HepG2 (cell line): ENCODE measurements at regions not wholly inside any gene's neighbourhood (a gene's known extent, or its start where the extent isn't known, plus 50 kb on each side); places are given as distances from the start of the nearest gene placed in this dataset.
A peak's percentile ranks its signal among the peaks of the same experiment; 100 is the strongest.

ENCODE experiments used
- ATAC-seq: fragments of 200-7000 bp; cut with Tn5 transposase; 3 replicates; pipeline ENCODE4 v1.9.1; 2020; ENCODE audit warnings: mild to moderate bottlenecking, moderate library complexity
- BruUV-seq: library from RNA; stranded (reverse); fragments of 400-500 nt; replicated peaks from 2 replicates; lab custom pipeline; 2021; lab: Mats Ljungman, UMichigan
- CTCF ChIA-PET: fragments of 300-600 bp; formaldehyde crosslinking; extraction: SDS; loops from one replicate; lab custom pipeline; 2021; ENCODE audit warnings: low total read pairs, inconsistent platforms, low intra/inter-chr PET ratio; lab: Yijun Ruan, JAX
- POLR2A ChIA-PET: fragments of 350-600 bp; sonication (Branson Sonifier 250); formaldehyde crosslinking; loops from one replicate; lab custom pipeline; 2020; ENCODE audit warnings: antibody characterized with exemption, inconsistent platforms; lab: Yijun Ruan, JAX
- DNase-seq: peaks from one replicate; pipeline ENCODE4 v3.0.0-alpha.2; 2015; ENCODE audit warnings: low spot score
- FAIRE-seq: peaks from 3 replicates; lab custom pipeline; 2011; peaks lifted over from hg19 to GRCh38; lab: Jason Lieb, UNC
- H2AFZ ChIP-seq: one replicate; pipeline ENCODE4 v1.6.1; 2011; ENCODE audit warnings: low read length, inconsistent platforms
- H3K27ac ChIP-seq: fragments of 300-600 bp; 3 replicates; pipeline ENCODE4 v1.8.0; 2011; ENCODE audit warnings: mixed run types, mild to moderate bottlenecking, mixed read lengths, low read length, inconsistent platforms; ENCODE audit not compliant: insufficient read depth; ENCODE audit errors: extremely low read length
- H3K27me3 ChIP-seq, 2 experiments: fragments of 200-600 bp in 1 of 2; 2 replicates in 1 of 2; 3 replicates in 1 of 2; pipeline versions ENCODE4 v1.6.0 to v1.8.0; 2011; ENCODE audit warnings: low read length in 2 of 2, mild to moderate bottlenecking in 2 of 2, moderate library complexity in 2 of 2, inconsistent platforms in 1 of 2; ENCODE audit not compliant: insufficient read depth in 2 of 2, control insufficient read depth in 1 of 2
- H3K36me3 ChIP-seq, 2 experiments: fragments of 200-600 bp in 1 of 2; replicated peaks in 1 of 2; 2 replicates in 1 of 2; 3 replicates in 1 of 2; pipeline versions ENCODE4 v1.5.1 to v1.8.0; 2011; ENCODE audit warnings: low read length in 2 of 2, inconsistent platforms in 1 of 2; ENCODE audit not compliant: insufficient read depth in 2 of 2, control insufficient read depth in 1 of 2
- H3K4me1 ChIP-seq: 2 replicates; pipeline ENCODE4 v1.5.1; 2012; ENCODE audit warnings: low read length, inconsistent platforms; ENCODE audit not compliant: insufficient read depth
- H3K4me2 ChIP-seq: 2 replicates; pipeline ENCODE4 v1.6.0; 2011; ENCODE audit warnings: low read depth, low read length, inconsistent platforms
- H3K4me3 ChIP-seq, 3 experiments: fragments of 200-600 bp in 1 of 3; sonication (generic), shearing (Covaris generic) in 1 of 3; replicated peaks in 1 of 3; 2 replicates each; pipeline ENCODE4 v1.5.1; 2011 to 2016; ENCODE audit warnings: low read length in 3 of 3, inconsistent platforms in 2 of 3, low read depth in 2 of 3, mild to moderate bottlenecking in 2 of 3, control low read depth in 1 of 3, mixed read lengths in 1 of 3; ENCODE audit not compliant: insufficient read depth in 1 of 3
- H3K79me2 ChIP-seq: one replicate; pipeline ENCODE4 v1.6.1; 2011; ENCODE audit warnings: low read length, inconsistent platforms; ENCODE audit not compliant: insufficient read depth
- H3K9ac ChIP-seq: 2 replicates; pipeline ENCODE4 v1.6.0; 2011; ENCODE audit warnings: mild to moderate bottlenecking, low read depth, low read length, inconsistent platforms; ENCODE audit not compliant: insufficient read depth
- H3K9me3 ChIP-seq: 2 replicates; pipeline ENCODE4 v1.5.1; 2012; ENCODE audit warnings: mild to moderate bottlenecking, low read length
- H4K20me1 ChIP-seq: 2 replicates; pipeline ENCODE4 v1.6.0; 2011; ENCODE audit warnings: inconsistent platforms, mild to moderate bottlenecking, low read length, moderate library complexity; ENCODE audit not compliant: insufficient read depth
- ARNT ChIP-seq: fragments of 450-650 bp; IDR thresholded peaks from 2 replicates; pipeline ENCODE4 v1.6.1; 2017
- ESRRA ChIP-seq: sonication (generic); formaldehyde crosslinking; IDR thresholded peaks from 2 replicates; pipeline ENCODE4 v1.5.1; 2020; ENCODE audit warnings: mild to moderate bottlenecking, low read depth, missing genetic modification reagents
- FOXO1 ChIP-seq: sonication (generic); formaldehyde crosslinking; IDR thresholded peaks from 2 replicates; pipeline ENCODE4 v1.4.0; 2020; ENCODE audit warnings: missing genetic modification reagents
- KDM5A ChIP-seq: fragments of 200-600 bp; sonication (generic); IDR thresholded peaks from 2 replicates; pipeline ENCODE4 v1.7.0; 2018; ENCODE audit warnings: antibody characterized with exemption, mild to moderate bottlenecking, low read length, borderline replicate concordance
- MYC ChIP-seq: sonication (generic); formaldehyde crosslinking; IDR thresholded peaks from 2 replicates; pipeline ENCODE4 v1.9.0; 2021; ENCODE audit warnings: missing genetic modification reagents, borderline replicate concordance
- NFKBIZ ChIP-seq: IDR thresholded peaks from 2 replicates; pipeline ENCODE4 v1.6.1; 2018; ENCODE audit warnings: missing genetic modification reagents, missing compliant biosample characterization
- SP5 ChIP-seq: IDR thresholded peaks from 2 replicates; pipeline ENCODE4 v1.6.1; 2016; ENCODE audit warnings: low read depth, borderline replicate concordance
- TCF12 ChIP-seq, 2 experiments: fragments of 450-650 bp in 1 of 2; sonication (generic) in 1 of 2; formaldehyde crosslinking in 1 of 2; IDR thresholded peaks; 2 replicates each; pipeline versions ENCODE4 v1.6.1 to v1.8.0; 2017 to 2022; ENCODE audit warnings: antibody characterized with exemption in 1 of 2, mild to moderate bottlenecking in 1 of 2, missing genetic modification reagents in 1 of 2, moderate library complexity in 1 of 2
- ZFP1 ChIP-seq: IDR thresholded peaks from 2 replicates; pipeline ENCODE4 v1.6.1; 2016
- ZNF225 ChIP-seq: sonication (generic); formaldehyde crosslinking; IDR thresholded peaks from 2 replicates; pipeline ENCODE4 v1.4.0; 2020; ENCODE audit warnings: mild to moderate bottlenecking, missing genetic modification reagents
- ZNF557 ChIP-seq: sonication (generic); formaldehyde crosslinking; IDR thresholded peaks from 2 replicates; pipeline ENCODE4 v1.4.0; 2020; ENCODE audit warnings: missing genetic modification reagents
- ZNF883 ChIP-seq: sonication (generic); formaldehyde crosslinking; IDR thresholded peaks from 2 replicates; pipeline ENCODE4 v1.5.1; 2020; ENCODE audit warnings: mild to moderate bottlenecking, missing genetic modification reagents; ENCODE audit errors: not compliant biosample characterization
- WGBS: methylation state at CpG from one replicate; pipeline ENCODE4 v1.1.6; 2017; ENCODE audit warnings: low lambda C conversion rate; 5-methylcytosine and 5-hydroxymethylcytosine counted together
- in situ Hi-C: cut with HindIII; loops from 2 replicates; pipeline ENCODE4 v1.10.0; 2017; ENCODE audit warnings: low pct_unique_long_range_greater_than_20kb; ENCODE audit not compliant: extremely low pct_ligation_motif_present
- intact Hi-C: fragments of 100-400 bp; cut with micrococcal nuclease; formaldehyde crosslinking; loops from one replicate; pipeline ENCODE4 v1.10.0; 2022; ENCODE audit not compliant: unreplicated experiment
- TF ChIP-seq, protein P1 (sequence below): fragments of 450-650 bp; IDR thresholded peaks from 2 replicates; pipeline ENCODE4 v1.6.1; 2017
- TF ChIP-seq, protein P2 (sequence below): sonication (generic); formaldehyde crosslinking; IDR thresholded peaks from 2 replicates; pipeline ENCODE4 v1.4.0; 2020; ENCODE audit warnings: missing genetic modification reagents, borderline replicate concordance
- TF ChIP-seq, protein P3 (sequence below): sonication (generic); formaldehyde crosslinking; IDR thresholded peaks from 2 replicates; pipeline ENCODE4 v1.4.0; 2020; ENCODE audit warnings: missing genetic modification reagents, borderline replicate concordance
- TF ChIP-seq, protein P4 (sequence below): sonication (generic); formaldehyde crosslinking; IDR thresholded peaks from 2 replicates; pipeline ENCODE4 v1.9.0; 2022; ENCODE audit warnings: missing genetic modification reagents, mild to moderate bottlenecking, borderline replicate concordance
- TF ChIP-seq, protein P5 (sequence below): sonication (generic); formaldehyde crosslinking; IDR thresholded peaks from 2 replicates; pipeline ENCODE4 v1.4.0; 2020; ENCODE audit warnings: mild to moderate bottlenecking, missing genetic modification reagents

DNA sequence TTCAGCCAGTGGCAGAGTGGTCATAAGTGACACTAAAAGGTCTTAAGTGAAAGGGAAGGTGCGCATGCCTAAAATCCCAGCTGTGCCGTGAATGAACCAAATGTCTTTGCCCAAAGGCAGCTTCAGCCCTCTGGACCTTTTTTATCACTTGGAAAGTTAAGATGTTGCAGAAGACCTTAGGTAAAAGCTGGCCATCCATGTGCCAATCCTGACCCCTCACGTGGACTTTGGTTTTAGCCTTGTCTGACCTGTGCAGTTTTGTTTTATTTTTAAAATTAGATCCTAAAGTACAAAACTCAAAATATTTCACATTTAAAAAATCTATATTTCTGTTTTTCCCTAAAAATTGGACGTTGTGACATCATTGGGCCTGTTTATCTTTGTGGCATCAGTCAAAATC is 429.5 kb downstream of the STK39 start (continued):
- TF ChIP-seq, protein P1, sequence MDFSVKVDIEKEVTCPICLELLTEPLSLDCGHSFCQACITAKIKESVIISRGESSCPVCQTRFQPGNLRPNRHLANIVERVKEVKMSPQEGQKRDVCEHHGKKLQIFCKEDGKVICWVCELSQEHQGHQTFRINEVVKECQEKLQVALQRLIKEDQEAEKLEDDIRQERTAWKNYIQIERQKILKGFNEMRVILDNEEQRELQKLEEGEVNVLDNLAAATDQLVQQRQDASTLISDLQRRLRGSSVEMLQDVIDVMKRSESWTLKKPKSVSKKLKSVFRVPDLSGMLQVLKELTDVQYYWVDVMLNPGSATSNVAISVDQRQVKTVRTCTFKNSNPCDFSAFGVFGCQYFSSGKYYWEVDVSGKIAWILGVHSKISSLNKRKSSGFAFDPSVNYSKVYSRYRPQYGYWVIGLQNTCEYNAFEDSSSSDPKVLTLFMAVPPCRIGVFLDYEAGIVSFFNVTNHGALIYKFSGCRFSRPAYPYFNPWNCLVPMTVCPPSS, result no peak
- TF ChIP-seq ZNF225 (CRISPR knock-in tag) (no peak), MYC (CRISPR knock-in tag) (no peak), ZNF883 (no peak), FOXO1 (CRISPR knock-in tag) (peak; percentile 26; the same call in 1 of the 2 replicates), NFKBIZ (CRISPR knock-in tag) (no peak)
- TF ChIP-seq, protein P2, sequence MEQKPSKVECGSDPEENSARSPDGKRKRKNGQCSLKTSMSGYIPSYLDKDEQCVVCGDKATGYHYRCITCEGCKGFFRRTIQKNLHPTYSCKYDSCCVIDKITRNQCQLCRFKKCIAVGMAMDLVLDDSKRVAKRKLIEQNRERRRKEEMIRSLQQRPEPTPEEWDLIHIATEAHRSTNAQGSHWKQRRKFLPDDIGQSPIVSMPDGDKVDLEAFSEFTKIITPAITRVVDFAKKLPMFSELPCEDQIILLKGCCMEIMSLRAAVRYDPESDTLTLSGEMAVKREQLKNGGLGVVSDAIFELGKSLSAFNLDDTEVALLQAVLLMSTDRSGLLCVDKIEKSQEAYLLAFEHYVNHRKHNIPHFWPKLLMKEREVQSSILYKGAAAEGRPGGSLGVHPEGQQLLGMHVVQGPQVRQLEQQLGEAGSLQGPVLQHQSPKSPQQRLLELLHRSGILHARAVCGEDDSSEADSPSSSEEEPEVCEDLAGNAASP (CRISPR knock-in tag), result peak; percentile 34; the same call in 1 of the 2 replicates
- TF ChIP-seq, protein P3, sequence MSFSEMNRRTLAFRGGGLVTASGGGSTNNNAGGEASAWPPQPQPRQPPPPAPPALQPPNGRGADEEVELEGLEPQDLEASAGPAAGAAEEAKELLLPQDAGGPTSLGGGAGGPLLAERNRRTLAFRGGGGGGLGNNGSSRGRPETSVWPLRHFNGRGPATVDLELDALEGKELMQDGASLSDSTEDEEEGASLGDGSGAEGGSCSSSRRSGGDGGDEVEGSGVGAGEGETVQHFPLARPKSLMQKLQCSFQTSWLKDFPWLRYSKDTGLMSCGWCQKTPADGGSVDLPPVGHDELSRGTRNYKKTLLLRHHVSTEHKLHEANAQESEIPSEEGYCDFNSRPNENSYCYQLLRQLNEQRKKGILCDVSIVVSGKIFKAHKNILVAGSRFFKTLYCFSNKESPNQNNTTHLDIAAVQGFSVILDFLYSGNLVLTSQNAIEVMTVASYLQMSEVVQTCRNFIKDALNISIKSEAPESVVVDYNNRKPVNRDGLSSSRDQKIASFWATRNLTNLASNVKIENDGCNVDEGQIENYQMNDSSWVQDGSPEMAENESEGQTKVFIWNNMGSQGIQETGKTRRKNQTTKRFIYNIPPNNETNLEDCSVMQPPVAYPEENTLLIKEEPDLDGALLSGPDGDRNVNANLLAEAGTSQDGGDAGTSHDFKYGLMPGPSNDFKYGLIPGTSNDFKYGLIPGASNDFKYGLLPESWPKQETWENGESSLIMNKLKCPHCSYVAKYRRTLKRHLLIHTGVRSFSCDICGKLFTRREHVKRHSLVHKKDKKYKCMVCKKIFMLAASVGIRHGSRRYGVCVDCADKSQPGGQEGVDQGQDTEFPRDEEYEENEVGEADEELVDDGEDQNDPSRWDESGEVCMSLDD, result no peak

DNA sequence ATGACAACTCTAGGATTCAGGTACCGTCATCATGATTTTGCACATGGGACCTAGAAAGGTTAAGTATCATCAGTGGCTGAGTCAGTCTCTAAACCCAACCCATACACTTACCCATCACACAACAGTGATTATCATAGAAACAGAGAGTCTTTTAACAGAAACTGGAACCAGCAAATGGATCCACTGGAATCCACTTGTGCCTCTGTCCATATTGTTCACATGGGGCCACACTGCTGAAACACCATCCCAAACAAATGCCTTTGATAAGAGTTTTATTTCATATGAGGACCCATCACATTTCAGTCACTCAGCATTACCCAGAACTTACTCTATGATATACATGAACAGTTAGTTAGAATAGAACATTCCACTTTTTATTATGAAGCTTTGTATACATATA is 430.0 kb downstream of the STK39 start:
- no TSS peak for BruUV-seq
- WGBS, result 0% methylated on average over 1 of the region's 1 CpG
- POLR2A ChIA-PET, result interaction anchor here (2.7 kb wide), 1 partner anchor 10 kb away, joined by 11 read pairs; no protein-coding TSS in a partner anchor
- in situ Hi-C loops (no loop called here), intact Hi-C loops (no loop called here)
- Histone ChIP-seq H3K27ac (peak overlapping the region; percentile 90), H3K79me2 (no peaks in the 10 kb centered on the region), H3K4me3 (no peak overlapping the region), H3K4me1 (peaks cover 58% of the 10 kb centered on the region), H2AFZ (no peak overlapping the region), H3K9me3 (no peaks in the 10 kb centered on the region), H3K9ac (no peak overlapping the region), H3K36me3 (no peaks in the 10 kb centered on the region), H3K4me2 (peak overlapping the region; percentile 72; the same call in 1 of the 2 replicates), H3K27me3 (no peaks in the 10 kb centered on the region), H4K20me1 (no peaks in the 10 kb centered on the region)
- CTCF ChIA-PET, result no interaction called here
- DNase-seq, result no peak
- ATAC-seq, result no peak
- FAIRE-seq, result no peak
- TF ChIP-seq NFKBIZ (CRISPR knock-in tag) (no peak), KDM5A (peak; percentile 0; the same call in 1 of the 2 replicates), ZNF557 (CRISPR knock-in tag) (no peak), ZFP1 (no peak), TCF12 (IDR thresholded peaks at IDR 0.05) (no peak), TCF12 (CRISPR knock-in tag; IDR thresholded peaks at IDR 0.05) (0 out of 2 replicates have a peak, but pooled peaks have one; percentile 16), ESRRA (CRISPR knock-in tag) (0 out of 2 replicates have a peak, but pooled peaks have one; percentile 30), ARNT (no peak), SP5 (CRISPR knock-in tag) (no peak)
- TF ChIP-seq, protein P4, sequence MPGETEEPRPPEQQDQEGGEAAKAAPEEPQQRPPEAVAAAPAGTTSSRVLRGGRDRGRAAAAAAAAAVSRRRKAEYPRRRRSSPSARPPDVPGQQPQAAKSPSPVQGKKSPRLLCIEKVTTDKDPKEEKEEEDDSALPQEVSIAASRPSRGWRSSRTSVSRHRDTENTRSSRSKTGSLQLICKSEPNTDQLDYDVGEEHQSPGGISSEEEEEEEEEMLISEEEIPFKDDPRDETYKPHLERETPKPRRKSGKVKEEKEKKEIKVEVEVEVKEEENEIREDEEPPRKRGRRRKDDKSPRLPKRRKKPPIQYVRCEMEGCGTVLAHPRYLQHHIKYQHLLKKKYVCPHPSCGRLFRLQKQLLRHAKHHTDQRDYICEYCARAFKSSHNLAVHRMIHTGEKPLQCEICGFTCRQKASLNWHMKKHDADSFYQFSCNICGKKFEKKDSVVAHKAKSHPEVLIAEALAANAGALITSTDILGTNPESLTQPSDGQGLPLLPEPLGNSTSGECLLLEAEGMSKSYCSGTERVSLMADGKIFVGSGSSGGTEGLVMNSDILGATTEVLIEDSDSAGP (CRISPR knock-in tag), result no peak
- TF ChIP-seq, protein P5, sequence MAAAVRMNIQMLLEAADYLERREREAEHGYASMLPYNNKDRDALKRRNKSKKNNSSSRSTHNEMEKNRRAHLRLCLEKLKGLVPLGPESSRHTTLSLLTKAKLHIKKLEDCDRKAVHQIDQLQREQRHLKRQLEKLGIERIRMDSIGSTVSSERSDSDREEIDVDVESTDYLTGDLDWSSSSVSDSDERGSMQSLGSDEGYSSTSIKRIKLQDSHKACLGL (CRISPR knock-in tag), result no peak
